NCI-H524 (cell line): ENCODE measurements at regions not wholly inside any gene's neighbourhood (a gene's known extent, or its start where the extent isn't known, plus 50 kb on each side); places are given as distances from the start of the nearest gene placed in this dataset.
"Not testable (repeated sequence)": the region's sequence is repeated elsewhere in the genome, so short reads cannot be mapped to it uniquely, and the experiment has no call there.

ENCODE experiments used
- DNase-seq, 2 experiments: peaks; one replicate each; lab custom pipeline; 2025; lab: John Stamatoyannopoulos, UW

DNA sequence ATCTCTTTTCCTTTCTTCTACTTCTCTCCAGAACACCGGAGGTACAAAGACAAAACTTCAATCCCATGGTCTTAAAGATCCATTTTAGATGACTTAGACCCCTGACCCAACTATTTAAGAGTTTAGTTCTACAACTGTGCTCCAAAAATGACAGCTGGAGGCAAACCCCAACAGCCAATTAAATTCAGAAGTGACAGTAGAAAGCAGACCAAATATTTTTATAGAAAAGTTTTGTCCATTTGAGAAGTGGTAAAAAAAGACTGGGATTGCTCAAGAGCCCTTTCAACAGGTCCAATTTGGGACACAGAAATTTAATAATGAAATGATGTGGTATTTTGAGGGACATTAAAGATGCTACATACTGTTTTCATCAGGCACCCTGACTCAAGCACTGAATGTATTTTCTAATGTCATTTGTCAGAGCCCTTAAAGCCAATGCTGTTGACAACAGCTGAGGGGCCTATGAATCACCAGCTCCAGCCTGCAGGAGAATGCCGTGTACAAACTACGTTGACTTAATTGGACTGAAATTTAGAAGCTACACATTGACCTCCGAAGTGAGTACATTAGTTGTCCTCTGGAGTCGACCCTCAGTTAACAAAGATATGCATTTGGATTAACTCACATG, 147.5 kb upstream of the PIK3R1 start:
- DNase-seq: no peak

DNA sequence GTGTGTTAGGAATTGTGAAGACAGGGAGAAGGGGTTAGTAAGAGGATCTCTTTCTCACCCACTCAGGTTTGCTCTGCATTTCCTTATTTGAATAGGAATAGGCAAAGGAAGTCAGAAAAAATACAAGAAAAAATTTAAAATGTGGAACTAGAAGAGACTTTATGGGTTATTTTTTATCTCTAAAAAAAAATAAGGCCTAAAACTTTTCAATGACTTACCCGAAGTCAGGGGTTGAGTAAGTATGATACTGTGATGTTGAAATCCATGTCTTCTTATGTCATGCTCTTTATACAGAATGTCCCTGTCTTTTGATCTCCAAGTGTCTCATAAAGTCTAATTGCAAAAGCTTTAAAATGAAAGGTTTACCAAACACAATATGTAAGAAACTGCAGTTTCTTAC, 148.3 kb upstream of the PIK3R1 start:
- no peak for DNase-seq

DNA sequence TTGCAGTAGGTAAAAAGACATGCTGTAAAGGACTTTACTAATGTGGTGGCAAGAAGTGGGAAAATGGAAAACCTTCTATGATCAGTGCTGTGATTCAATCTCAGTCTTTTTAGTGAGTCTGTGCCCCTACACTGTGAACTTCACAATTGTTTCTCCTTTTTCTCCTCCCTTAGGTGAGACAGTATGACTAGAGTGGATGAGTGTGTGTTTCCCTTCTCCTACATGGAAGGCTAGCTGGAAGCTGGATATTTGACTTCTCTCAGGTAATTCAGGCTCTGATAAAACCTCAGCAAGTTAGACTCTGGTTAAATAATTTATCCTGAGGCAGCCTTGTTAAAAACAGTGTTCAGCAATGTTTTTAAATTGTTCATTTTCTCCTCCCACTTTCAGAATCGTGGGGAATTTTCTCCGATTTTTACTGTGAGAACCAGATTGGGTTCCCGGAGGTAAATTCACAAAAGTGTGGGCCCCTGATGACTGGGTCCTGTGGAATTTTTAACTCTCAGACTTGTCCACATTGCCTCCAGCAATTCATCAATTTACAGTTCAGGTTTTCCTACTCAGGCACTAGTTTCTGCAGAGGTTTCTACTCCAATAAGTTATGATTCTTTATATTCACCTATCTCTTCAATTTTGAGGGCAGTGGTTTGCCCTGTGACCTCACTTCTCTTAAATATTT, 149.1 kb upstream of the PIK3R1 start:
- DNase-seq: no peak

DNA sequence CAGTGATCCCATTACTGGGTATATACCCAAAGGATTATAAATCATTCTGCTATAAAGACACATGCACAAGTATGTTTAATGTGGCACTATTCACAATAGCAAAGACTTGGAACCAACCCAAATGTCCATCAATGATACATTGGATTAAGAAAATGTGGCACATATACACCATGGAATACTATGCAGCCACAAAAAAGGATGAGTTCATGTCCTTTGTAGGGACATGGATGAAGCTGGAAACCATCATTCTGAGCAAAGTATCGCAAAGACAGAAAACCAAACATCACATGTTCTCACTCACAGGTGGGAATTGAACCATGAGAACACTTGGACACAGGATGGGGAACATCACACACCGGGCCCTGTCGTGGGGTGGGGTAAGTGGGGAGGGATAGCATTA, 150.2 kb upstream of the PIK3R1 start:
- DNase-seq: not testable (repeated sequence)

DNA sequence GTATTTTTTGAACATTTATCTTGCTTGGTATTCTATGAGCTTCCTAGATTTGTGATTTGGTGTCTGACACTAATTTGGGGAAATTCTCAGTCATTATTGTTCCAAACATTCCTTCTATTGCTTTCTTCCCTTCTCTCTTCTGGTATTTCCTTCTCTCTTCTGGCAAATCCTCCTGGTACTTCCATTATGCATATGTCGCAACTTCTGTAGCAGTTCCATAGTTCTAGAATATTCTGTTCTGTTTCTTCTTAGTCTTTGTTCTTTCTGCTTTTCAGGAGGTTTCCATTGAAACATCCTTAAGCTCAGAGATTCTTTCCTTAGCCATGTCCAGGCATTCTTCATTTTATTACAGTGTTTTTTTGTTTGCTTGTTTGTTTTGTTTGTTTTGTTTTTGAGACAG, 155.2 kb upstream of the PIK3R1 start:
- no peak for DNase-seq

DNA sequence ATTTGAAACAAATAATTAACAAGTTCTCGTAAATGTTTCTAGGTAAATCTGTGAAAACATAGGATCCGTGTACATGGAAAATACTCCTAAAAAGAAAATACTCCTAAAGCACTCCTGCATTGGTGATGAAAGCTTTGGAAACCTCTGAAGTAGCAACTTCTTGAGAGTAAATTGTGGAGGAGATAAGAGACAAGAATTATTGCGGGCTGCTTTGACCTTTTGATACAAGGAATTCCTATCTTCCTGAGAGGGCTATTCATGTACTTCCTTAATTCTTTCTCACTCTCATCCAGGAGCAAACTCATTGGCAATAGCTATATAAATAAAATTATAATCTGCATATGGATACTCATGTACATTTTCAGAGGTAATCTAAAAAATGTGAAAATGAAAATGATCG, 158.4 kb upstream of the PIK3R1 start:
- no peak for DNase-seq

DNA sequence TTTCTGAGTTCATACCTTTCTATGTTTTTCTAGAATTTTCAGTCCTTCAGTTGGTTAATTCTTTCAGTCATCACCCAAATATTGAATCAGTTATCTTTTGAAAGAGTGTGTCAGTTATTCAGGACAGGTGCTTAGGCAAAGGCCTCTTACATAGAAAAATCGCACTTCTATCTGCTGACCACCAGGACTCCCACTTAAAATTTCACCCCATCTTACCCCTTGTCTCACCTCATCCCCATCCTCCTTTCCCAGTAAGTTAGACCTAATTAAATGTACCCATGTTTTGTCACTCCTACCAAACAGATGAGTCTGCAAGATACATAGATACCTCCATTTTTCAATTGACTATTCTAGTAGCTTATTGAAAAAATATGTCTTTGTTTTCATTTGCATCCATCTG, 159.9 kb upstream of the PIK3R1 start:
- DNase-seq: no peak

DNA sequence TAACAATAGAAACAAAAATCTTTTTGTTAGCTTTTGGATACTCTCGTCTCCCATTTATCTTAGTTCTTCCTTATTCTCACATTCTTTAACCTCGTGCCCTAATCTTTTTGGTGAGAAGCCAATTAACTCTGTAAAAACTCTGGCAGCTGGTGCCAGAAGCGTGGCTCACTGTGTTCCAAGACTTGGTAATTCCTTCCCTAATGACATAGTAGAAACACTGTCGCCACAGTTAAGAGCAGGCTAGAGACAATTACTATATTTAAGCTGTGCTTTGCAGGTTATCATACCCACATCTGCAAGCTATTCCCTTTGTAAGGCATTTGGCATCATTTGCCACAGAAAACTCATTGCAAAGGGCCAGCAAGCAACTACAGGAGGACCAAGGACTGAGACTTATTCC, 160.9 kb upstream of the PIK3R1 start:
- peak in 1 of 2 experiments; percentile 63 for DNase-seq

DNA sequence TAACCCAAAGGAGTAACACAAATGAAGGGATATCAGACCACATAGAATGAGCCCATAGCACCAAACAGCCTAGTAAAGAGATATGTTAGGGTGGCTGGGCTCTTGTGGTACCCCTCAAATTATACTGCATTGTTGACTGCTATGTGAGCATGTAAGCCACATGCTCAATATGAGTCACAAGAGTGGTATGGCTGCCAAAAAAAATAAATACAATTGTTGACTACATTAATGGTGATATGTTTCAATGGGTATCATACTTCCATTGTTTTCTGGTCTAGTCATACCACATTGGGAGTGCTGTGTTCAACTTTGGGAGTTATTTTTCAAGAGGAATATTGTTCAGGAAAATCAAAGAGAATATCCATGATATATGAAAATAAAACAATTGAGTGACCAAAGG, 162.4 kb upstream of the PIK3R1 start:
- DNase-seq: no peak

DNA sequence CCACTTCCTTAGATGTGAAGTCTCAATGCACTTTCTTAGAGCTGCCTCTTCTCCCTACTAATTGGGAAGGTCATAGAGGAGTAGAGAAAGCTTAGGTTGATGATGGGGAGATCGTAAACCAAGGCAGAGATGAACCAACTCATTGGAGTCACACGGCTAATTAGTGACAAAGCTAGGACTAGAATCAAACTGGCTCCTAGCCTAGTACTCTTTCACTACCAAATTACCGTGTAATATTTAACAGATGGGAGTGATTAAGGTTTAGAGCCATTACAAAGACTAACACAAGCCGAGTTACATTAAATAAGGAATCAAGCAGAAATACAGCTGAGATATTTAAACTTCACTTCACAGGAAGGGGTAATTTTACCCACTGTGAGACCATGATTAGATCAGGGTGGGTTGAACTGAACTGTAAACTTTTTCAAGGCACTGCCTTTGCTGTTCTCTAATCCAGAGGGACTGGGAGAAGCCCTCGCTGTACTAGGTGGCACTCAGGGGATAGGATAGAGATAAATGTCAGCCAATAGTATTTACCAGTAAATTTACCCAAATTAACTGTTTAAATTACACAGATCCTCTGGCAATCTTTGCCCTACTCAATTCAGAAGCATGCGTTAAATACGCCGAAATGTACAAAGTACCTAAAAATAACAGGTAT, 166.4 kb upstream of the PIK3R1 start:
- DNase-seq: no peak

DNA sequence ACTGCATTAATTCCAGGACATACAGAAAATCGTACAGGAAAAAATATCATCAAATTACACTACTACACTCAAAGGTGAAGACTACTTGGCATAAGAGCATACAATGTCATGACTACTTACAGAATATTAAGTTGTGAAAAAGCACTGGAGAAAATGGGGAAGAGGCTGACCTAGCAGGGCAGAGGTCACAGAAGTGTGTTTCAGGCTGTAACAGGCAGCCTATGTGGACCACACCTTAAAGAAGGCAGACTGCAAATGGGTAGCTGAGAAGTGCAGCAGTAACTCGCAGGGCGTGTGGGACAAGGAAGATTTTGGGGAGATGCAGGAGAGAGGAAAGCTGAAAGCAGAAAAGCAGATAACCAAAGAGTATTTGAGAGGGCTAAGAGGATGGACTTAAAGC, 167.0 kb upstream of the PIK3R1 start:
- DNase-seq: no peak

DNA sequence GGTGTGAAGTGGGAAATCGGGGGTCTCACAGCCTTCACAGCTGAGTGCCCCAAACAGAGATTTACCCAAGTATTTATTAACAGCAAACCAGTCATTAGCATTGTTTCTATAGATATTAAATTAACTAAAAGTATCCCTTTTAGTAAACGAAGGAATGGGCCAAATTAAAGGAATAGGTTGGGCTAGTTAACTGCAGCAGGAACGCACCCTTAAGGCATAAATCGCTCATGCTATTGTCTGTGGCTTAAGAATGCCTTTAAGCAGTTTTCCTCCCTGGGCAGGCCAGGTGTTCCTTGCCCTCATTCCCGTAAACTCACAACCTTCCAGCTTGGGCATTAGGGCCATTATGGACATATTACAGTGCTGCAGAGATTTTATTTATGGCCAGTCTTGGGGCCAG, 167.5 kb upstream of the PIK3R1 start:
- not testable (repeated sequence) for DNase-seq

DNA sequence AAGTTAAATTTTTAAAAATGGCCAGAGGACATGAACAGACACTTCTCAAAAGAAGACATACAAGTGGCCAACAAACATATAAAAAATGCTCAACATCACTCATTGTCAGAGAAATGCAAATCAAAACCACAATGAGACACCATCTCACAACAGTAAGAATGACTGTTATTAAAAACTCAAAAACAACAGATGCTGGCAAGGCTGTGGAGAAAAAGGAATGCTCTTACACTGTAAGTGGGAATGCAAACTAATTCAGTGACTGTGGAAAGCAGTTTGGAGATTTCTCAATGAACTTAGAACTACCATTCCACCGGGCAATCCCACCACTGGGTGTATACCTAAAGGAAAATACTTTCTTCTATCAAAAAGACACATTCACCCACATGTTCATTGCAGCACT, 168.5 kb upstream of the PIK3R1 start:
- DNase-seq: no peak

DNA sequence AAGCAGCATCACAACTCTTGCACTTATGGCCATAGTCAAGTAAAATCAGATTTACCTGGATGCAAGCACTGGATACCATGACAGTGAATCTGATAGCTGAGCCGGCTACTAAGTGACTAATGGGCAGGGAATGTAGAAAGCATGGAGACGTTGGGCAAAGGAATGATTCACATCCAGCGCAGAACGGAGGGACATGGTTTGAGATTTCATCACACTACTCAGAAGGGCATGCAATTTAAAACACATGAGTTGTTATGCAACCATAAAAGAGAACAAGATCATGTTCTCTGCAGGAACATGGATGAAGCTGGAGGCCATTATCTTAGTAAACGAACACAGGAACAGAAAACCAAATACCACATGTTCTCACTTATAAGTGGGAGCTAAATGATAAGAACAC, 169.1 kb upstream of the PIK3R1 start:
- no peak for DNase-seq

DNA sequence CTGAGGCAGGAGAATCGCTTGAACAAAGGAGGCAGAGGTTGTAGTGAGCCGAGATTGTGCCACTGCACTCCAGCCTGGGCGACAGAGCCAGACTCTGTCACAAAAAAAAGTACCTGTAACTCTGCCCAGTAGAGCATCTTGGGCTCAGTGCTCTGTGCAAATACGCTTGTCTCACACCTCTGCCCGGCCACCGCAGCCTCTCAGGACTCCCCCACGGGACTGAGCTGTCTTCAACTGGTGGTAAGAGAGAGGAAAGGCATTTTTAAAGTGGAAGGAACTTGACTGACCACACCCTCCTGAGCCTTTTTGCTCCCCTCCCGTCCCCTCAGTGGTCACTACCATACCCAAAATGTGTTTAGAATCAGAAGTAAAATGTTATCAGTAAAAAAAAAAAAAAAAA, 174.3 kb upstream of the PIK3R1 start:
- no peak for DNase-seq

DNA sequence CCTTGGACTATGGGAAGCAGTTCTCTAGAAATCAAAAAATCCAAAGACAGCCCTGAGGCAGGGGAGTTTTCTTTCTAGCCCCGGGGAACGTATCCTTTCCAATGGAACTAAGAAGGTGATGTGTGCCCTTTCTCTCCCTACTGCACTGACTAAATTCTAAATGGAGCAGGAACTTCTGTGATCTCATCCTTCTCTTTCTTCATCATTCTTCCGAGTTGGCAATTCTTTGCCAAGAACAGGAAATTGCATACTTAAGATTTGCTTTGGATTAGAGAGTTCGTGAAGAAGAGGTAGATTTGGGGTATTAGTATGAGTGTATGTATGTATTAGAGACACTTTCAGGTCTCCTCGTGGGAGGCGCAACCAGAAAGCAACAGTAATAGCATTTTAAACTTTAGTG, 178.0 kb upstream of the PIK3R1 start:
- no peak for DNase-seq

DNA sequence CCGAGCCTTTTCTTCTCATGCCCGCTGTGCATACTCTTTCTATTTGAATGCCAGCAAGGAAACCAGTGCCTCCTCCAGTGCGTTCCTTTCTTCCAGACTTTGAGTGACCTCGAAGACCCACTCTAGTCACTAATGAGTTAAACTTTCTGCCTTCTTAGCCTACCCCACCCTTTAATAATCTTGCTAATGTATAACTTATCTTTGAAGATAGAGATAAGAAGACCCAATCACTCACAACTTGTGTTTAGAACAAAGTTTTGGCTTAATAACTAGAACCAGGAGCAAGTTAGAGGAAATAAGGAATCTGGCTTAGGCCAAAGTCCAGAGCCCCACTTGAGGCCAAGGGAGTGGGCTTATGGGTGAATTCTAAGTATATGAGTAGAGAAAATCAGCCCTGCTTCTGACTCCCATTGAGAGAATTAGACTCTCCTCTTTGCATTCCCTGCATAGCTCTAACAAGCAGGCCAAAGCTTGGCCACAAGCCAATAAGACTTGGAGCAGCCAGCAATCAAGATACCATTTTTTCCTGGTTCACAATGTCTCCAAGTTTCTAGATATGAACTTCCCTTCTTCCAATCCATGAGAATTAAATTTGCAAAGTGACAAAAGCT, 181.5 kb upstream of the PIK3R1 start:
- DNase-seq: no peak

DNA sequence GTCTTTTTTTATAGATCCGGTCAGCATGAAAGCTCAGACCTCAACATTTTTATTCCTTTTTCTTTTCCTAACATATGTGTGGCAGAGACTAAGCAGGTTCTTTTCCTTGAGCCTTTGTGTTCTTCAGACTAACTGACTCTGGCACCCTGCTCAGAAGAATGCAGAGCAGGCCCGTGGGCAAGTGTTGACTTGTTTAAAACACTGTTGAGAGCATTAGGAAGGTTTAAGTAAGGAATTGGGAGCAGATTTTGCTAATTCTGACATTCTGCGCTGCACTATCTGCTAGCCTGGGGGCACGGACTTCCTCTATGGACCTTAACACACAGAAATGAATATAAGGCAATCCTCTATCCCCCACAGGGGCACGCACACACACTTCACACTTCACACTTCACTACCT, 182.5 kb upstream of the PIK3R1 start:
- peak in 1 of 2 experiments; percentile 3 for DNase-seq

DNA sequence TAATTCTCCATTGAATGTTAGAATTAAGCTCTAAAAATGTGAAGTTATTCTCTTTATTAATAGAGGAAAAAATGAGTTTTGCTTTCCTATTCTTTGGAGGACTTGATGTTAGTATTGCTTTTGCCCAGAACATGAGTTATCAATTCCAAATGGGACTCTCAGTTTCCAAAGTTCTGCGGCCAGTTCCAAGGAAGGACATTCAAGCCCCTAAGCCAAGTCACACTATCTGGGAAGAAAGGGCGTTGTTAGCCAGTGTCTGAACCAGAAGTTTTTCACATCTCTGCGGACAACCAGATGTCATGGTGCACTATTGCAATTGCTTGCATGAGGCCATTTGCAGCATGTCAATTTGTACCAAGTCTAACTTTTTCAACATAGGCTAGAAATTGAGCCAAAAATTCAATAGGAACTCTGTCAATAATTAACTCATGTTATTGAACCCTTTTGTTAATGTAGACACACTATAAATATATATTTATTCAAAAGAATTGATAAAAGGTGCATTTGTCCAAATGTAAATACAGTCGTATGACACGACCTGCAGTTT, 183.3 kb upstream of the PIK3R1 start:
- DNase-seq: no peak

DNA sequence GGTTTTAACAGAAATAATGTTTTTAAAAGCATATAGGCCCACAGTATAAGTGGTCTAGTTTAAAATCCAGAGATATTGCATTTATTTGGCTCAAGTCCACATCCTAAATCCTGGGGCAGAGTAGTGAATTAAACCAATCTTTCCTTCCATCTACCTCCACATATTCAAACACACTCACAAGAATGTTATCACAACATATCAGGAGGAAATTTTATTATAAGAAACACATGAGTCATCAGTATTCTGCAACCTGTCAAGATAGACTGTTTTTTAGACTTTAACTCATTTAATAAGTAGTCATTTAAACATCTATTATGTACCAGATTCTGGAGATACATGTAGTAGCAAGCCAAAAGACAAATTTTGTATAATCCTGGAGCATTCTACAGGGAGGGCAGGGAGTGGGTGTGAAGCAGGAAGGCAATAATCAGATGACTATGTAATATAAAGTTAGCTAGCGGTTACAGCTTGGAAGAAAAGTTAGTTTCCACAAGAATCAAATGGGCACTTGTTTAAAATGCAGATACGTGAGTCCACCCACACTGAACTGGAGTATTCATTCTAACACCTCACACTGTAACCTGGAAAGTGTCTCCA, 187.3 kb upstream of the PIK3R1 start:
- no peak for DNase-seq

DNA sequence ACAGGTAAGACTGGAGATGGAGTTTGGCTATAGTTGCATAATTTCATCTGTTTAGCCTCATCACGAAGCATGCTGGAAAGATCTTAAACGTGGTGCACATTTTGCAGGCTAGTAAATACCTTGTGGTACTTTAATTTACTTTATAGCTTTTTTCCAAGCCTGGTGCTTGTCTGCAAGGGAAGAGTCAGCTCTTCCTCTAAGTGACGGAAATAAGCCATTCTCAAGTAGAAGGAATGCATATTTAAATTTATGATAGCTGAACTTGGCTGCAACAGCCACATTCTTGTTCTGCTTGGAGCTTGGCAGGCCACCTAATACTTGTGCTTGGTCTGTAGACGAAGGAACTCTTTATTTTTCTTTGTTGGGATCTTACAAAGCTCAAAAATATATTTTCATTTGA, 188.0 kb upstream of the PIK3R1 start:
- no peak for DNase-seq

DNA sequence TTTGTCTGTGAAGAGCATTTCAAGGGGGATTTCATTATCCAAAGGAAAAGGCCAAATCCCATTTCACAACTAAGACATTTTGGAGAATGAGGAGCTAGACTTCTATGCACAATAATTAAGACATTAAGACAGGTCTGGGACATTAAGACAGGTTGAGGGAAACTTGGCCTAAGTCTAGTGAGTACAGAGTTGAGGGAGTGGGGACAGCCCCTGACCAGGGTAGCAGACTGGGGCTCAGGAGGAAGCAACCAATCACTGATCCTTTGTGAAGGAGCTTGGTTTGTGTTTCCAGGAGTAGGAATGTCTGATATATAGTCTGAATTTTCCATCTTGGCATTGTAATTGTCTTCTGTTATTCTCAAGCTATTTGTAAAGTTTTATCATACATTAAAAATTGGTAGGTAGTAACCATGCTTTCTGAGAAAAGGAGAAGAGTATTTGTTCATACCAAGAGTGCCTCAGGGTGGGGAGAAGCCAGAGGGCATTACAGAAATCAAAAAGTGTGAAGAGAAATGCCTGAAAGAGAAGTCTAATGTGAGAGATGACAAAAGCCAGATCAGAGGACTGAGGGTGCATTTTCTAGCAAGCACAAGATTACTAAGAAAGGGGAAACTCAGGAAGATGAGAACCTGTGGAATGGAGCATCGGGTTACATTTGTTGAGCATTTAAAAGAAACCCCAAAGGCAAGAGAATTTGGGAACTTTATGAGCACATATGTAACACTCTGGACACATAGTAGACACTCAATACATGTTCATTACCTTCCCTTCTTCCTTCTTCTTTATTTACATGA, 189.3 kb upstream of the PIK3R1 start:
- DNase-seq: no peak
